ENCODE measurements at regions not wholly inside any gene's neighbourhood (a gene's known extent, or its start where the extent isn't known, plus 50 kb on each side); places are given as distances from the start of the nearest gene placed in this dataset.

DNA sequence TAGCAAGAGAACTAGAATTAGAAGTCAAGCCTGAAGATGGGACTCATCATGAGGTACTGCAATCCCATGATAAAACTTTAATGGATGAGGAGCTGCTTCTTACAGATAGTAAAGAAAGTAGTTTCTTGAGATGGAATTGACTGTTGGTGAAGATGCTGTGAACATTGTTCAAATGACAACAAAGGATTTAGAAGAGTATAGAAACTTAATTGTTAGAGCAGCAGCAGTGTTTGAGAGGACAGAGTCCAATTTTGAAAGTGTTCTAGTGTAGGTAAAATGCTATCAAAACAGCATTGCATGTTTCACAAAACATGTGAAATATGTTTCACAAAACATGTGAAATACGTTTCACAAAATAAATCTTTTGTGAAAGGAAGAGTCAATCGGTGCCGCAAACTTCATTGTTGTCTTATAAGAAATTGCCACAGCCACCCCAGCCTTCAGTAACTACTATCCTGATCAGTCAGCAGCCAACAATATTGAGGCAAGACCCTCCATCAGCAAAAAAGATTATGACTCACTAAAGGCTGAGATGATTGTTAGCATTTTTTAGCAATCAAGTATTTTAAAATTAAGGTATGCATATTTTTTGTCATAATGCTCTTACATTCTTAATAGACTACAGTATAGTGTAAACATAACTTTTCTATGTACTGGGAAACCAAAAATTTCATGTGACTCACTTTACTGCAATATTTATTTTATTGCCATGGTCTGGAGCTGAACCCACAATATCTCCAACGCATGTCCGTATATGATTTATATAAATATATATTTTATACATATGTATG, 173.4 kb upstream of the BMP4 start:
- DNase-seq (ENCODE audit: low spot score), result no peak

DNA sequence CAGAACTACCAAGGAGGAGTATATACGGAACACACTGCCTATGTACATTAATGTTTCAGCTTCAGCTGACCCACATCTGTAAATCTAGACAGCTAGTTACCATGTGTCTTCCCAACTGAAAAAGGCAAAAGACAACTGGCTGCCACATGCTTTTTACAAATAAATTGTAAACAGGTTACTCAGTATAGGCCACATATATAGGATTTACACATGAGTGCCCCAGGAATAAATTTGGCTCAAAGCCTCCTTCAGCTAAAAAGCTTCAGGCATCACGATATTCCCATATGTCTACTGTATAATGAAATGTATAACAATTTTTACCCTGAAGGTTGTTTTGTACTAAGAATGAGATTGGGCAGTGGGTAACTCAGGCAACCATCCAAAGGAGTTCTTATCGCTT, 175.9 kb upstream of the BMP4 start:
- no peak for DNase-seq (ENCODE audit: low spot score)

DNA sequence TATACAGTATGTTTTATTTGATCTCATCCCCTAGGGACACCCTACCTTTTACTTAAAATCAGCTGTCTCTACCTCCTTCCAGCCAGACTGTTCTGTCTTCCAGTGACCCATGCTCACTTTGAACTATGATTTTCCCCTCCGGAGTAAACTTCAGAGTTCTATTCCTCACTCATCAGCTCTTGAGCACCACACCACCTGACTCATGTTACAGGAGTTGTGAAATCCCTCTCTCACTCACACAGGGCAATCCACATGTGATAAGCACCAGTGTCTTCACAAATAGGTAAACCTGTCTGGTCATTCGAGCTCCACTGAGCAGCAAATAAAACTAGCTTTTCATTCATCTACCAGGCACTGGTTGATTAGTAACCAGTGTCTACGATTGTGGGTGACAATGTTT, 177.3 kb upstream of the BMP4 start:
- DNase-seq (ENCODE audit: low spot score), result peak; percentile 34

DNA sequence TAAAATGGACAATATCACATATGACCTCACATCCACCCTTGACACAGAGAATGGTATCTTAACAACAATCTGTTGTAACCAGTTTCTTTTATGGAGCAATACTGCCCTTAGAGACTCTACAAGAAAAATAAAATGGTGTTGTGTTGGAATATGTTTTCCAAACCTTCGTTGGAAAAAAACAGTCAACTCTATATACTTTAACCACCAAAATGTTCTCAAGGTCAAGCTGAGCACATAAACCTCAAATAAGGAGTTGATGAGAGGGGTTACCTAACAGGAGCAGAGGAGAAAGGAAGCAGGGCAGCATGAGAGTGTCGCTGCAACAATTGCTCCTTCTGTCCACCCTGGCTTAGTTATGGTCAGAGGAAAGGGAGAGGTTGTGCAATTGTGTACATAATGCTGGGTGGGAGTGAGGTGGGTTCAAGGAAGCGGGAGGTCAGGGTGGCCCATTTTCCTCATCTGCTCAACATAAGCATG, 179.2 kb upstream of the BMP4 start:
- peak; percentile 10 for DNase-seq (ENCODE audit: low spot score)

DNA sequence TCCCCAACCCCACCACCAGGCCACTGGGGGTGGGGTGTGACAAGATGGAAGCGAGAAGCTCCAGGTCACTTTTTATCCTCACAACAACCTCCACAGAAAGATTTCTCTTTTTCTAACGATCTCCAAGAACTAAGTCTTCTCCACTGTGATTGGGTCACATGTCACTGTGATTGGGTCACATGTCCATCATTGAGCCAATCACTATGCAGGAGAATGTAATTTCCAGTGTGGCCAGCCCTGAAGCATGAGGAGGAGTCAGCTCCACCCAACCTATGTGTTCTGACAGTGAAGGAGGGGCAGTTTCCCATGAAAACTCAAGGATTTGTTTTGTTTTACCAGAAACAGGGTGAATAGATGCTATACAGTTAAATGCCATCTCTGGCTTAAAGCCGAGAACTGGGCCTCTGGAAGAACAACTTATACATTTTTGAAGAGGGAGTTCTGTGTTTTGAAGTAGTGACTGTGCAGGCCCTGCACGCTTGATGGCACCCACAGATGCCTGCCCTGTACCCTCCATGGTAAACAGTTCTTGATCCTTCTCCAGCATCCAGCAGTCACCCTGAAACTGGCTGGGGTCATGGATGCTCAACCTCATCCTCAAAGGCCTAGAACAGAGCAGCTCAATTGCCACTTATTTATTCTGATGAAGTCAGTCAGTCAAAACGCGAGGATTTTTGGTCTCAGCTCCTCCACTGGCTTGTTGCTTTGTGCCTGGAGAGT, 180.4 kb upstream of the BMP4 start:
- DNase-seq (ENCODE audit: low spot score), result no peak

DNA sequence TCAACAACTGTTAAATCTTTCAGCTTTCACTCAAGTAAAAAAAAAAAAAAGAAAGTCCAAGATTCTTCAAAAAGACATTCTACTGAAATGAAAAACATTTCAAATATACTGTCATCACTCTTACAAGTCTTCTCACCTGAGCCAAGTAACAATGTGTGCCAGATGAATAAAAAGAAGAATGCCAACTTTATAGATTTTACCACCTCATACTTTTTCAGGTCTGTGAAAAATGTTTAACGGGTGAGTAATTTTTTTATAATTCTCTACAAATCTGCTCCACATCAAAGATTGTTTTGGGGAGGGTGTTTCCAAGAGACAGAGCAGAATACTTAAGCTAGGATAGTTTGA, 181.0 kb upstream of the BMP4 start:
- DNase-seq (ENCODE audit: low spot score), result no peak

DNA sequence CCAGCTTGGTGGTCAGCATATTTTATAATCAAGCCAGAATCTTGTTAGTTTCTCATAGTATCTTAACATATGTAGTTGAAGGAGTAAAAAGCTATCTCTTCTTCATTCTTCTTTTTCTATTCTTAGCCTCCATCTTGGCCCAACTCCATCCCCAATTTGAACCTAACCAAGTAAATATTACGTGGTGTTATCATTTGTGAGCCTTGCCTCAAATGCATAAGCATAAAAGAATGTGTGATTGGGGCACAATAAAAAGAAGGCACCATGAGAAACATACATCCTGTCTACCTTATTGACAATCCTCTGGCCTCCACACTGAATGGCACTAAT, 181.4 kb upstream of the BMP4 start:
- DNase-seq (ENCODE audit: low spot score), result no peak

DNA sequence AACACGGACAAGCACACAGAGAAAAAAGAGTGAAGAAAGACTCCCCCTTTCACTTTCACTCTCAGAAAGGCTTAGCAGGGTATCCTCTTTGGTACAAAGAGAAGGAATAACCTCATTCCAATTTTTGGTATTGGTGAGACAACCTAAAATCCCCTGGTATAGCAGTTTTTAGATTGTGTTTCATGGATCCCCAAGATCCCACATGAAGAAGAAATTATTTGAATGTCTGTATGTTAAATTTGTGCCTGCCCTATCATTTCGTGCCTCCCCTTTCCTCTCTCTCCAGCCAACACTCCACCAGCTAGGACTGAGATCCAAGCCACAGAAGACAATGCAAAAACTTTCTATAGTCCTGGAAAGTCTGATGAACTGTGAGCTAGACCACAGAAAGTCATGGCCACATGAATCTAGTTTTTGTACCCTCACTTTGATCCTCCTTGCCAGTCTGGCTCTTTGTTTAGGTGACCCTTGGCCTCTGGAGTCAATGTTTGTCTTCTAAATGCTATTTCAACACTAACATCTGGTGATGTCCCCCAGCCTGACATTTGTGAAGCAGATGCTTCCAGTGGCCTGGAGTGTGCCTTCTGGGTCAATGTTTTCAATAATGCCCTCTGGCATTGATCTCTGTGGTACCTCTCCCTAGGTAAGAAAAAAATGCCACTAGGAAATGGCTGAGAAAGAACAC, 181.9 kb upstream of the BMP4 start:
- DNase-seq (ENCODE audit: low spot score), result peak; percentile 8

DNA sequence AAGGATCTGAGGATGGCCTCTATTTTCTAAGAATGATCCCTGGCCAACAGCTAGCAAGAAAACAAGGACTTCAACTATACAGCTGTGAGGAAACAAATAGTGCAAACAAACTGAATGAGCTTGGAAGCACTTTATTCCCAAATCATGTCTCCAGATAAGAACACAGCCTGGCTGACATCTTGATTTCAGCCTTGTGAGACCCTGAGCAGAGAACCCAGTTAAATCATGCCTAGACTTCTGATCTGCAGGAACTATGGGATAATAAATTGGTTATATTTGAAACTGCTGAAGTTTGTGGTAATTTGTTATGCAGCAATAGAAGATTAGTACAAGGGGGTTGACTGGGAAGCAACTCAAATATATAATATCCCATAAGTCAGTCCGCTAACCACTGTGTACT, 183.9 kb upstream of the BMP4 start:
- DNase-seq (ENCODE audit: low spot score), result no peak

DNA sequence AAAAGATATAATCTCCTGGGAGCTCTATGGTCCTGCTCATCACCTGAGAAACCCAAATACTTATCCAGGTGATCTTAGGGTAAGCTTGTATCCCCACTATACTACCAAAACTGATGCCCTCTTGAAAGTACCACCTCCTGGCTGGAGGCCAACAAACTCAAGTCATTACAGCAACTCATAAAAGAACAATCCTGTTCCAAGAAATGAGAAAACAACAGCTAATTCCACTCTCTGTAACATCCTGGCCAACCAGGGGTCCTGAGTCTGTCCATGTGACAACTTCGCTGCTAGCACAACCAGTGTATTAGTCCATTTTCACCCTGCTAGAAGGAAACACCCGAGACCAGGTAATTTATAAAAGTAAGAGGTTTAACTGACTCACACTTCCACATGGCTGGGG, 190.0 kb upstream of the BMP4 start:
- DNase-seq (ENCODE audit: low spot score), result no peak

DNA sequence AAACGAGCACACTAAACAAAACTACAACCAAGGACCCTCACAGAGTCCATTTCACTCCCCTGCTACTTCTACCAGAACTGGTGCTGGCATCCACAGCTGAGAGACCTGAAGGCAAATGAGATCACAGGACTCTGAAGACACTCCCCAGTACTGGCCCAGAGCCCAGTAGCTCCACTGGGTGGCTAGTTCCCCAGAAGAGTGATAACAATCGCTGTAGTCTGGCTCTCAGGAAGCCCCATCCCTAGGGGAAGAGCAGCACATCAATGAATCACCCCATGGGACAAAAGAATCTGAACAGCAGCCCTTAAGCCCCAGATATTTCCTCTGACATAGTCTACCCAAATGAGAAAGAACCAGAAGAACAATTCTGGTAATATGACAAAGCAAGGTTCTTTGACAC, 190.7 kb upstream of the BMP4 start:
- no peak for DNase-seq (ENCODE audit: low spot score)

DNA sequence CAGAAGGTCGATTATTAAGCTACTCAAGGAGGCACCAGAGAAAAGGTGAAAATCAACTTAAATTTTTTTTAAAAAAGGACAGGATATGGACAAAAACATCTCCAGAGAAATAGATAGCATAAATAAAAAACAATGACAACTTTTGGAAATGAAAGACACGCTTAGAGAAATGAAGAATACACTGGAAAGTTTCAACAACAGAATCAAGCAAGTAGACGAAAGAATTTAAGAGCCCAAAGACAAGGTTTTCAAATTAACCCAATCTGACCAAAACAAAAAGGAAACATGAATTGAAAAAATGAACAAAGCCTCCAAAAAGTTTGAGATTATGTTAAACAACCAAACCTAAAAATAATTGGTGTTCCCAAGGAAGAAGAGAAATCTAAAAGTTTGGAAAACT, 191.1 kb upstream of the BMP4 start:
- DNase-seq (ENCODE audit: low spot score), result no peak

DNA sequence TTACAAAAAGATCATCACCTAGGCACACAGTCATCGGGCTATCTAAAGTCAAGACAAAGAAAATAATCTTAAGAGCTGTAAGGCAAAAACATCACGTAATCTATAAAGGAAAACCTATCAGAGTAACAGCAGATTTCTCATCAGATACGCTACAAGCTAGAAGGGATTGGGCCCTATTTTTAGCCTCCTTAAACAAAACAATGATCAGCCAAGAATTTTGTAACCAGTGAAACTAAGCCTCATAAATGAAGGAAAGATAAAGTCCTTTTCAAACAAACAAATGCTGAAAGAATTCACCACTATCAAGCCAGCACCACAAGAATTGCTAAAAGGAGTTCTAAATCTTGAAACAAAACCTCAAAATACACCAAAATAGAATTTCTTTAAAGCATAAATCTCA, 191.6 kb upstream of the BMP4 start:
- no peak for DNase-seq (ENCODE audit: low spot score)

DNA sequence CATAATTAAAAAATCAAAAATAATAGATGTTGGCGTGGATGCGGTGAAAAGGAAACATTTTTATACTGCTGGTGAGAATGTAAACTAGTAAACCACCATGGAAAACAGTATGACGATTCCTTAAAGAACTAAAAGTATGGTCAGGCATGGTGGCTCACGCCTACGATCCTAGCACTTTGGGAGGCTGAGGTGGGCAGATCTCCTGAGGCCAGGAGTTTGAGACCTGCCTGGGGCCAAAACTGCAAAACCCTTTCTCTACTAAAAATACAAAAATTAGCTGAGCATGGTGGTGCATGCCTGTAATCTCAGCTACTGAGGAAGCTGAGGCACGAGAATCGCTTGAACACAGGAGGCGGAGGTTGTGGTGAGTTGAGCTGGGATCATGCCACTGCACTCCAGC, 195.7 kb upstream of the BMP4 start:
- no peak for DNase-seq (ENCODE audit: low spot score)

DNA sequence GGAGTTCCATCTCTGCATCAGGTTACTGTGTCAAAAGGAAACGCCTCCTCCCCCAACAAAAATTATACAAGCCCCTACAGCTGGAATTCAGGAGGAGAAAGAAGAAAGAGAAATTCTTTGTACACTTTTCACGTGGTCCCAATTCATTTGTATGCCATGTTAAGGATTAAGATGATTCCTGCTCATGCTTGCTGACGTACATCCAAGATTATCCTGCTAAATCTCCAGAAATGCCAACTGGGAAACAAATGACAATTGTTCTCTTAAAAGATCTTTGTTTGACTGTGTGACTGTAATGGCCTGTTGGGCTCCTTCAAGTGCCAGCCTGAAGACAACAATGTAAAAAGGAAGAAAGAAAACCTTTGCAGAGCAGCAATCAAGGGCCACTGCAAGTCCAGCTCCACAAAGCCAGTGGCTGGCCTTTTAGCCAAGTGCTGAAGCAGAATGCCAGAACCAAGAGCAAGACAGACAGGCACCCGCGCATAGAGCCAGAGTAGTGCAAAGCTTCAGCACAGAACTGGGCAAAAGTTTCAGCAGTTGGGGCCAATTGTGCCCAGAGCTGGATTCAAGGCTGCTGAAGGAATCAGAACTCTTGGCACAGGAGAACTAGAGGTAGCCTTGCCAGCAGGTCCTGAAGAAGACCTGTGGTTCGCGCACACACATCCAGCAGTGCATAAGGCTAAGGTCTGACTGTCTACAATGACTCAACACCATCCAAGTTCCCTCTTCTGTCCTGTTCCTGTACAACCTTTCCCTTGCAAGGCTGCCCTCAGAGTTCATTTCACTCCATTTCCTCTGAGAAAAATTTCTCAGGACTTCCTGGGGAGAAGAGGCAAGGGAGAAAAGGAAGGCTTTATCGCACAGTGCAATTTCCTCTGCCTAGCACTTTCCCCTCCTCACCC, 209.7 kb upstream of the BMP4 start:
- DNase-seq (ENCODE audit: low spot score), result no peak

DNA sequence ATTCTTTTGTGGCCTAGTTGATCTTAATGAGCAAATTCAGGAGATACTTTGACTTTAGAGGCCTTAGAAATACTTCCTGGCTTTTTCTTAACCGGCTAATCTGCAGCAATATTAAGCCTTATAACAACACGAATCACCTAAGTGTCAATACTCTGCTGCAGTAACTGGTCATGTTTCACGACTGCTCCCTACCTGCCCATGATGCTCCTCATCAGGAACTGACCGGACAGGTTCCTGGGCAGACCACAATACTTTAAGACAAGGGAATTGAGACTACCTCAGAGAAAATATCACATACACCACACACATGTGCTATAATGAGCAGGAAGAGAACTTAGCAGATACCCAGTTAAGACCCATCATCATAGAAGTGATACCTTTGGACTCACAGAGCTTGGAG, 211.9 kb upstream of the BMP4 start:
- DNase-seq (ENCODE audit: low spot score), result no peak

DNA sequence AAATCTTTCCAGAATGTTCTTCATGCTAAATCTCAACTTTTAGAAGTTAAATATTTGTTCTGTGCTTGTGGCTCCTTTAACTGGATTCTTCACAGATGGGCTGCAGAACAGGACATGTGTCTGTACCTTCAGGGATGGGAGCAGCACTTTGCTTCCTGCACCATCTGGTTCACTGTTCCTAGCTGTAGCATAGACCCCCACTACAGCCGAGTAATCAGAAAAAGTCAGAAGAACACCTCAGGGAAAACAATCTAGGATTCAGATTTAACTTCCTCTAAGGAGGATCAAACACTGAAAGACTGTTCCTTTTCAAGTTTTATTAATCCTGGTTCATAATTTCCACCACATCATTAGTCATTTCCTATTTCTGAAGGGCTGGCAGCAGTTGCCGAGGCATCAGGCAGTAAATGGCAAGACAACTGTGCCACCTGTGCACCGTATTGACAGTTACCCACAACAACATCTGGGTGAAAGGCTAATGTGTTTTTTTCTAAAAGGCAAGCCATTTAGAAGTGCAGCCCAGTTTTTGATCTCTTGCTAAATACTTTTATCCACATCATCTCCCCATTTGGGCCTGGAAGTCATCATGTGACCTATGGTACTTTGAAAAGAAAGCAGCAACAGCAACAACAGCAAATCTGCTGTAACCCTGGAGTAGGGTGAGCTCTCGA, 212.8 kb upstream of the BMP4 start:
- no peak for DNase-seq (ENCODE audit: low spot score)

DNA sequence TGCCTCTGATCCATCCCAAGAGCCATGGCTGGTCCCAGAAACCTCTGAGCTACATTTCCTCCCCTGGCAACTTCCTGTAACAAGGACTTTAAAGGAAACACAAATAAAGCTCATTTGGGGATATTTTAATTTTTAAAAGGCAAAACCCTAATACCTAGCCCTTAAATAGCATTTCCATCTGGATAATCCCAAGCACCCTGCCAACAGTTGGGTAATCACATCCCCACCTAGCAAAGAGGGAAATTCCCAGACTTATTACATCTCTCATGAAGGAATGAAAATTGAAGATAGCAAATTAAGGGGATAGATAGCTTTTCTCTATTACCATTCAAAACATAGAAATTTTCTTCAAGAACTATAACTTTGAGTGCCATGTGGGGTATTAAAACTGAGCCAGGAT, 213.7 kb upstream of the BMP4 start:
- DNase-seq (ENCODE audit: low spot score), result no peak

DNA sequence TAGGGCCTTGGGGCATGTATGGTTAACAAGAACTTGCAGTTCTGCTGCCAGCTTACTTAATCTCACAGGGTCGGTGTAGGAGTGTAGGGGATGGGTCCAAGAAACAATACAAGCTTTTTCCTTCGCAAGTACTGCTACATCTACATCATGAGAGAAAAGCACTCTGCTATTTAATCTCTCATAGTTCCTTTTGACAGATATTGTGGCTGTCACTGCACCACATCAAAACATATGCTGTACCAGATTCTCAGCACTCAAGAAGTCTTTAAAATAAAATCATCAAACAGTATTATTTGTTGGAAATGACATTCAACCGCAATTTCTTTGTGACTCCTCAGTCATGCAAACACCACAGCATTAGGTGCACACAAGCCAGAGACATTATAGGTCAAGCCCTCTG, 215.5 kb upstream of the BMP4 start:
- no peak for DNase-seq (ENCODE audit: low spot score)

DNA sequence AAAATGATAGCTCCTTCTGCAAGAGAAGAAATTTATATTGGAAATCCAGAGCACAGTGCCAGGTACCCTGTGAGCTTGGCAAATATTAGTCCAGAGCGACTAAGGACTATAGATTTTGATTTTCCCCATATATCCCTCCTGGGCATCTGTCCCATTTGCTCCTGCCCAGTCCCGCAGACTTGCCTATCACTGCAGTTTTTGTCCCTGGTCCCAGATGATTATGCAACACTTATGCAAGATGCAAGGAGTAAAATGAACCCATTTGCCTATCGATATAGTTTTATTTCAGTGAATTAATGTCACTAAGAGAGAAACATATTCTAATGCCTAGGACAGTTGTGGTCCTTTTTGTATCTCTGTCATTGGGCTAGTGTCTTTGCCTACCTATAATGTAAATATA, 215.9 kb upstream of the BMP4 start:
- no peak for DNase-seq (ENCODE audit: low spot score)

DNA sequence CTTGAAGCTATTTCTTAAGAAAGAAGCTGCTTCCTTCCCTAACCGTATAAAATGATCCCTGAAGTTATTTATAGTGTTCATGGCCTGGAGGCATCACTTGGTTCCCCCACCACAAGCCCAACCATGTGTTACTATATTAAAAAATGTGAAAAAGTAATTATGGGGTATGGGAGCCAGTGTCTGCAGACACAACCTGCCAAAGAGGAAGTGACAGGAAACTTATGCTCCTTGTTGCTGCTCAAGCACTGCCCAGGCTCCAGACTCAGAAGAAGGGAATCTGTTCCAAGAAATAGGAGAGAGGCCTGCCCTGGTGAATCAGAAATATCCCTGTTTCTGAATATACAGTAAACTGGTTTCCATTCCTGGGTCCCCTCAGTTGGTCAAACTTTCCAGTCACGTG, 217.2 kb upstream of the BMP4 start:
- no peak for DNase-seq (ENCODE audit: low spot score)

DNA sequence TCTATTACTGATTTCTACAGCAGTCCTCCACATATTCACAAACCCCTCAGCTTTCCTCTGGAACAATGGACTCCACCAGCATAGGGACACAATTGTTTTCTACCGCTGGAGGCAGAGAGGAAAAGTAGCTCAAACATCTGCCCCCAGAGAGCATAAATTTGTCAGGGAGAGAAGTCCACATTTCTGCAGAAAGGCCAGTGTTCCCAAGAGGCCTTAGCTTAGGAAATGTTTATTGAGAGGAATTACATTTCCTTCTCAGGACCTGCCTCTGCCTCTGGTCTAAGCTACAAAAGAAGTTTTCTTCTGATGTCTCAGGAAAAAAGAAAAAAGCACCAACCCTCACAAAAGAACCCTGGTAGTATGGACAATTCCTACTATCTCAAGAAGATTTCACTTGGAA, 217.8 kb upstream of the BMP4 start:
- no peak for DNase-seq (ENCODE audit: low spot score)

Data from HuH-7 (cell line).